Activated T-helper 2 cell treated with anti-CD3 and anti-CD28 coated beads, Interferon-gamma antibody, Interleukin-2, Interleukin-4, amounts not matched to agents 10 μg/mL and 5 μg/mL and 100 μg/mL, durations not matched to agents 14 hours and 24 hours and 36 hours (primary cell): ENCODE measurements at regions not wholly inside any gene's neighbourhood (a gene's known extent, or its start where the extent isn't known, plus 50 kb on each side); places are given as distances from the start of the nearest gene placed in this dataset.

Experiments
- DNase-seq: peaks from one replicate; pipeline ENCODE4 v3.0.0; 2021; ENCODE audit warnings: low spot score
- H3K27ac Mint-ChIP-seq: one replicate; pipeline ENCODE4 v1.8.0; 2021; ENCODE audit warnings: mixed read lengths
- H3K27me3 Mint-ChIP-seq: one replicate; pipeline ENCODE4 v1.8.0; 2021; ENCODE audit warnings: low read depth, mixed read lengths
- H3K36me3 Mint-ChIP-seq: one replicate; pipeline ENCODE4 v1.8.0; 2021; ENCODE audit warnings: low read depth, mixed read lengths
- H3K4me1 Mint-ChIP-seq: one replicate; pipeline ENCODE4 v1.8.0; 2021; ENCODE audit warnings: low read depth, mixed read lengths
- H3K4me3 Mint-ChIP-seq: one replicate; pipeline ENCODE4 v1.8.0; 2021; ENCODE audit warnings: low read depth, mild to moderate bottlenecking, moderate library complexity, mixed read lengths
- H3K9me3 Mint-ChIP-seq: one replicate; pipeline ENCODE4 v1.8.0; 2021; ENCODE audit warnings: mixed read lengths
- intact Hi-C: fragments of 100-400 bp; cut with micrococcal nuclease; formaldehyde crosslinking; loops from one replicate; pipeline ENCODE4 v1.15.1; 2023

DNA sequence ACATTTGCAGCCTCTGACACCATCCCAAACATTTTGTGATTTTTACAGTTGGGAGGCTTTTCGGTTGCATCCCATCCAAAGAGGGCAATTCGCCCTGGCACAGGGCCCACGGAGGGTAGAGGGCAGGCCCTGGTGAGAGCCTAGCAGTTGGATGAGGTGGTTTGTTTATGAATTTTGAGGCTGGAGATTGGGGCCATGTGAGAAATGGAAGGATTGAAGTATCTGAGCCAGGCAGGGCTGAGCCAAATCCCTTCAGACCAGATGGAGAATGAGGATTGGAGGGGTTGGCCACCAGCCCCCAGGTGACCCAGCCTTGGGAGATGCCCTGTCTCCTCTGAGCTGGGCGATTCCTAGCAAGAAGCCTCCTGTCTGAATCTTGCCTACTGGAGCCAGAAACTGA is 52.6 kb upstream of the CCDC167 start:
- no peak for DNase-seq
- Mint-ChIP-seq H3K4me1 (peaks cover 25% of the 10 kb centered on the region), H3K9me3 (no peaks in the 10 kb centered on the region), H3K27ac (no peak overlapping the region), H3K4me3 (no peak overlapping the region), H3K27me3 (peaks cover 2% of the 10 kb centered on the region), H3K36me3 (no peaks in the 10 kb centered on the region)
- intact Hi-C loops, result loop anchor here (2.0 to 10.0 kb wide), 2 partner anchors 71 to 143 kb away; partner anchors contain the start of gene MDGA1

DNA sequence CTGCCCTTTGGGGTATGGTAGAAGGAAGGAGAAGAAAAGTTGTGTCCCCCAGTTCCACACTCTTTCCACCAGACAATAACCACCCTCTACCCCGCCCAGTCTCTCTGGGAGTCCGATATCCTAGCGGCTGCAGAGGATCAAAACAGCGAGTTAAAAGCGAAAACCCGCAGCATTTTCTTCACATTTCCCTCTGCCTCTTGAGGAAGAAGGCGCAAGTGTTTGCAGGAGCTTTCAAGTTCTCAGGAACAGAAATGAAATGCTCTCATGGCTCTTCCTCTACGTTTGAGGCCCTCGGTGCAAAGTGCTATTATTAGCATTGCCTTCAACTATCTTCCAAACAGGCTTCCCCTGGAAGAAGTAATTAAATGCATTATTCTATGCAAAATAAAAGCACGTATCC is 52.2 kb upstream of the CCDC167 start:
- Mint-ChIP-seq H3K4me3 (no peak overlapping the region), H3K4me1 (peaks cover 25% of the 10 kb centered on the region), H3K27me3 (peaks cover 2% of the 10 kb centered on the region), H3K27ac (no peak overlapping the region), H3K36me3 (no peaks in the 10 kb centered on the region), H3K9me3 (no peaks in the 10 kb centered on the region)
- DNase-seq, result no peak
- intact Hi-C loops, result loop anchor here (2.0 to 10.0 kb wide), 2 partner anchors 71 to 143 kb away; partner anchors contain the start of gene MDGA1

DNA sequence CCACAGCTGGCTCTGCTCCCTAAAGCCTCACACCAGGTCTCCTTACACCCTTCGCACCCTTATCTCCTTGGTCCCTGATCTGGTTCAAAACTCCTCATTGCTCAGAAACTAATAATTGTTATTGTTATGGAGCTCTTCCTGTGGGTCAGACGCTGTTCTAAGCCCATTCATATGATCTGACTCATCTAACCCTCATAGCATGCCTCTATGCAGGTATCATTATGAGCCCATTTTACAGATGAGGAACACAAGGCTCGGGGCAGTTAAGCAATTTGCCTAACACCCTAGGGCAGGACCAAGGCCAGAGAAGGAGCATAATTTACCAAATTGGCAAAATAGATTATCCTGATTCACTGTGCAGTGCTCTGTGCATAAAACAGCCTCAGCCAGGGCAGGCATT is 51.8 kb upstream of the CCDC167 start:
- intact Hi-C loops, result loop anchor here (10.0 kb wide), 1 partner anchor 143 kb away; the partner anchor contains the start of gene MDGA1
- no peak for DNase-seq
- H3K27ac Mint-ChIP-seq, result no peak overlapping the region
- H3K27me3 Mint-ChIP-seq, result peaks cover 2% of the 10 kb centered on the region
- H3K4me1 Mint-ChIP-seq, result peaks cover 27% of the 10 kb centered on the region
- no peaks in the 10 kb centered on the region for H3K9me3 Mint-ChIP-seq
- H3K4me3 Mint-ChIP-seq, result no peak overlapping the region
- no peaks in the 10 kb centered on the region for H3K36me3 Mint-ChIP-seq

DNA sequence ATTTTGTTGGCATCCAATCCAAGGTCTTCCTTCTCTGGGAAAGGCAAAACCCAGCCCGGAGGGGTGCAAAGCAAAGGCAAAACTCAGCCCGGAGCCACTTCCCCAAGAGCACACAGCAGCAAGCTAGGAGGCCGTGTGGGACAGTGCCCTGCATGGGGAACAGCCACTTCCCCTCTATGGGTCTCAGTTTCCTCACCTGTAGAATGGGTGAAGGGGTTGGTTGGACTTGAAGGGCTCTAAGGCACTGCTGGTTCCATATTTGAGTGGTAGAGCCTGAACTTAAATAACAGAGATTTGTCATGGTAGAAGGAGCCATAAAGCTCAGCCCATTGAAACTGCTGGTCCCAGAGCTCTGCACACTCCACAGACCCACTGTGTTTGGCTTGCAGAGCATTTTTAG is 51.3 kb upstream of the CCDC167 start:
- Mint-ChIP-seq H3K4me3 (no peak overlapping the region), H3K27me3 (peaks cover 2% of the 10 kb centered on the region), H3K4me1 (peaks cover 31% of the 10 kb centered on the region), H3K27ac (no peak overlapping the region), H3K36me3 (no peaks in the 10 kb centered on the region), H3K9me3 (no peaks in the 10 kb centered on the region)
- no peak for DNase-seq
- intact Hi-C loops, result loop anchor here (10.0 kb wide), 1 partner anchor 144 kb away; the partner anchor contains the start of gene MDGA1

DNA sequence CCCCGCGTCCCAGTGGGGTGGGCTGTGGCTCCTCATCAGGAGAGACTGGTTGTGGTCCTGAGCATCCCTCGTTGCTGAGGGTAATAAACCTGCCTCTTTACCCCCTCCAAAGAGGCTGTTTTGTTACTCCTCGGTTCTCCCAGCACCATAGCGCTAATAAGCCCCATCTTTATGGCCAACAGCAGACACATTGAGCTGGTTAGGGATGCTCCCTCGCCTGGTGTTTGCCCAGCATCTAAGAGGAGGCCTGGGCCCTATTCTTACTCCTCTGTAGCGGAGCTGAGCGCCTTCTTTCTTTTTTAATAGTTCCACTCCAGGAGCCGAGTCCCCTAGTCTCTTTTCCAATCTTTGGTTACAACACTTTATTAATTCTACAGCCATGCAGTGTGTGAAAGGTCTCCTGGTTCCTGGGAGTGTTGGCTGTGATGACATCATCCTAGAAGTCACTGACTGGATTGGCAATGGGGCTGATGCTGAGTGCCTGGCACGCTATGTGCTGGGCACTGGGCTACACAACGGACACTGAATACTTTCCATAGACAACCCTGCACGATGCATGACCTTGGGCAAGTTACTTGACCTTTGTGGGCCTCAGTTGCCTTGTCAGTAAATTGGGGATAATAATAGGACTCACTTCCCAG is 50.6 kb upstream of the CCDC167 start:
- Mint-ChIP-seq H3K9me3 (no peaks in the 10 kb centered on the region), H3K36me3 (no peaks in the 10 kb centered on the region), H3K27ac (no peak overlapping the region), H3K4me1 (peaks cover 28% of the 10 kb centered on the region), H3K4me3 (no peak overlapping the region), H3K27me3 (peaks cover 2% of the 10 kb centered on the region)
- no peak for DNase-seq
- intact Hi-C loops, result loop anchor here (10.0 kb wide), 1 partner anchor 144 kb away; the partner anchor contains the start of gene MDGA1

DNA sequence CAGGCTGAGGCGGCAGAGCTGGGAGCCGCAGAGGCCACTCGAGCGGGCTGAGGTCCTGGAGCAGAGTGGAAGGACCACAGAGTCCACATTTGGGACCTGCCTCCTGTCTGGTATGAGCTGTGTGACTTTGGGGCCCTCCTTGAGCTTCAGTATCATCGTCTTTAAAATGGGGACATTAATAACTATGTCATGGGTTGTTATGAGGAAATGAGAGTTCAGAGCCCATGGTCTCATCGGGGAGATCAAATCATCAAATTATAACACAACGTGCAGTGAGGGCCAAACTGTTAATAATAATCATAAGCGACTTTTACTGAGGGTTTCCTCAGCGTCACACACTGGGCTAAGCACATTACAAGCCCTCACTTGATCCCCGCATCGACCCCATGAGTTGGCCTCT is 49.9 kb upstream of the CCDC167 start:
- Mint-ChIP-seq H3K27ac (no peak overlapping the region), H3K4me1 (peaks cover 24% of the 10 kb centered on the region)

More for the DNA sequence above, 49.9 kb upstream of the CCDC167 start:
- no peak for DNase-seq
- intact Hi-C loops, result no loop called here
- peaks cover 2% of the 10 kb centered on the region for H3K27me3 Mint-ChIP-seq
- H3K9me3 Mint-ChIP-seq, result no peaks in the 10 kb centered on the region
- H3K4me3 Mint-ChIP-seq, result no peak overlapping the region
- H3K36me3 Mint-ChIP-seq, result no peaks in the 10 kb centered on the region
